HG03196 (cell line): ENCODE measurements at regions not wholly inside any gene's neighbourhood (a gene's known extent, or its start where the extent isn't known, plus 50 kb on each side); places are given as distances from the start of the nearest gene placed in this dataset.
"Not testable (repeated sequence)": the region's sequence is repeated elsewhere in the genome, so short reads cannot be mapped to it uniquely, and the experiment has no call there.

Experiments used
- ATAC-seq: cut with Tn5 transposase; IDR thresholded peaks from one replicate; pipeline ENCODE4 v1.9.1; 2021; ENCODE audit not compliant: unreplicated experiment

- no peak for ATAC-seq
These were observed 1049.3 kb downstream of the GALC start for GRCh38 chr14:86943391-86944365.

GRCh38 chr14:86942936-86943335, 1050.0 kb downstream of the GALC start:
- ATAC-seq, result no peak

GRCh38 chr14:86940106-86940505, 1052.9 kb downstream of the GALC start:
- no peak for ATAC-seq

GRCh38 chr14:86938320-86938719, 1054.7 kb downstream of the GALC start:
- no peak for ATAC-seq

- no peak for ATAC-seq
These were observed 1056.4 kb downstream of the GALC start for GRCh38 chr14:86936556-86936955.

GRCh38 chr14:86935241-86935885, 1057.6 kb downstream of the GALC start:
- ATAC-seq, result no peak

- no peak for ATAC-seq
These were observed 1058.9 kb downstream of the GALC start for GRCh38 chr14:86933958-86934595.

- ATAC-seq, result no peak
These were observed 1059.5 kb downstream of the GALC start for GRCh38 chr14:86933460-86933859.

- no peak for ATAC-seq
These were observed 1077.6 kb downstream of the GALC start for GRCh38 chr14:86915406-86915805.

- no peak for ATAC-seq
These were observed 1080.3 kb downstream of the GALC start for GRCh38 chr14:86912709-86913108.

- no peak for ATAC-seq
These were observed 1081.5 kb downstream of the GALC start for GRCh38 chr14:86911486-86911885.

- not testable (repeated sequence) for ATAC-seq
These were observed 1087.5 kb downstream of the GALC start for GRCh38 chr14:86905386-86905926.

- ATAC-seq, result no peak
These were observed 1090.6 kb downstream of the GALC start for GRCh38 chr14:86902176-86902950.

- ATAC-seq, result no peak
These were observed 1095.1 kb downstream of the GALC start for GRCh38 chr14:86897704-86898513.

GRCh38 chr14:86897224-86897623, 1095.8 kb downstream of the GALC start:
- ATAC-seq, result no peak

- ATAC-seq, result no peak
These were observed 1096.3 kb downstream of the GALC start for GRCh38 chr14:86896701-86897100.

GRCh38 chr14:86892152-86892956, 1100.6 kb downstream of the GALC start:
- no peak for ATAC-seq

GRCh38 chr14:86885280-86885679, 1107.7 kb downstream of the GALC start:
- no peak for ATAC-seq

GRCh38 chr14:86884498-86884897, 1108.5 kb downstream of the GALC start:
- no peak for ATAC-seq
